HFFc6 (cell line): ENCODE measurements at regions not wholly inside any gene's neighbourhood (a gene's known extent, or its start where the extent isn't known, plus 50 kb on each side); places are given as distances from the start of the nearest gene placed in this dataset.

Experiments
- DNase-seq: peaks from one replicate; pipeline ENCODE4 v3.0.0-alpha.2; 2018
- H3K27ac Mint-ChIP-seq: 2 replicates; pipeline ENCODE4 v1.8.0; 2020; ENCODE audit warnings: mild to moderate bottlenecking, mixed read lengths
- H3K27me3 Mint-ChIP-seq: 2 replicates; pipeline ENCODE4 v1.8.0; 2021; ENCODE audit warnings: mild to moderate bottlenecking, moderate library complexity, mixed read lengths; ENCODE audit not compliant: insufficient read depth
- H3K36me3 Mint-ChIP-seq: 2 replicates; pipeline ENCODE4 v1.8.0; 2021; ENCODE audit warnings: low read depth, mixed read lengths
- H3K4me1 Mint-ChIP-seq: 2 replicates; pipeline ENCODE4 v1.8.0; 2020; ENCODE audit warnings: low read depth, mixed read lengths
- H3K4me3 Mint-ChIP-seq: 2 replicates; pipeline ENCODE4 v1.8.0; 2020; ENCODE audit warnings: mild to moderate bottlenecking, moderate library complexity, mixed read lengths
- H3K9me3 Mint-ChIP-seq: 2 replicates; pipeline ENCODE4 v1.8.0; 2020; ENCODE audit warnings: mild to moderate bottlenecking, mixed read lengths
- CTCF ChIP-seq: fragments of 200-600 bp; sonication (generic); IDR thresholded peaks from 2 replicates; pipeline ENCODE4 v1.5.0; 2021; ENCODE audit warnings: antibody characterized with exemption, mild to moderate bottlenecking

- no peak for DNase-seq
- H3K4me3 Mint-ChIP-seq: no peak overlapping the region
- no peak overlapping the region for H3K27ac Mint-ChIP-seq
- H3K4me1 Mint-ChIP-seq: no peaks in the 10 kb centered on the region
- H3K36me3 Mint-ChIP-seq: no peaks in the 10 kb centered on the region
- H3K27me3 Mint-ChIP-seq: no peaks in the 10 kb centered on the region
- peaks cover 11% of the 10 kb centered on the region; the same call in 1 of the 2 replicates for H3K9me3 Mint-ChIP-seq
- TF ChIP-seq CTCF: no peak
Observed at GRCh38 chr7:96440328-96440727, 118.4 kb upstream of the SLC25A13 start.

- TF ChIP-seq CTCF: no peak
- H3K27ac Mint-ChIP-seq: no peak overlapping the region
- no peak overlapping the region for H3K4me3 Mint-ChIP-seq
- no peak for DNase-seq
- peaks cover 11% of the 10 kb centered on the region; the same call in 1 of the 2 replicates for H3K9me3 Mint-ChIP-seq
- no peaks in the 10 kb centered on the region for H3K36me3 Mint-ChIP-seq
- no peaks in the 10 kb centered on the region for H3K4me1 Mint-ChIP-seq
- no peaks in the 10 kb centered on the region for H3K27me3 Mint-ChIP-seq
Observed at GRCh38 chr7:96436880-96437279, 115.0 kb upstream of the SLC25A13 start.

- H3K27me3 Mint-ChIP-seq: no peaks in the 10 kb centered on the region; the same call in 1 of the 2 replicates
- no peak overlapping the region for H3K27ac Mint-ChIP-seq
- no peak for DNase-seq
- TF ChIP-seq CTCF: no peak
- no peaks in the 10 kb centered on the region for H3K36me3 Mint-ChIP-seq
- H3K4me1 Mint-ChIP-seq: no peaks in the 10 kb centered on the region
- H3K4me3 Mint-ChIP-seq: no peak overlapping the region
- no peaks in the 10 kb centered on the region for H3K9me3 Mint-ChIP-seq
Observed at GRCh38 chr7:96430356-96430755, 108.5 kb upstream of the SLC25A13 start.

- H3K27ac Mint-ChIP-seq: no peak overlapping the region
Observed at GRCh38 chr7:96427143-96427542, 105.2 kb upstream of the SLC25A13 start.

GRCh38 chr7:96426685-96427084 is 104.8 kb upstream of the SLC25A13 start:
- TF ChIP-seq CTCF: no peak
- H3K36me3 Mint-ChIP-seq: no peaks in the 10 kb centered on the region
- no peaks in the 10 kb centered on the region for H3K4me1 Mint-ChIP-seq
- peaks cover 4% of the 10 kb centered on the region; the same call in 1 of the 2 replicates for H3K9me3 Mint-ChIP-seq
- H3K27ac Mint-ChIP-seq: no peak overlapping the region
- no peaks in the 10 kb centered on the region; the same call in 1 of the 2 replicates for H3K27me3 Mint-ChIP-seq
- H3K4me3 Mint-ChIP-seq: no peak overlapping the region
- DNase-seq: no peak

More at GRCh38 chr7:96427143-96427542, 105.2 kb upstream of the SLC25A13 start:
- no peak overlapping the region for H3K4me3 Mint-ChIP-seq
- H3K36me3 Mint-ChIP-seq: no peaks in the 10 kb centered on the region
- no peak for TF ChIP-seq CTCF
- H3K9me3 Mint-ChIP-seq: peaks cover 4% of the 10 kb centered on the region; the same call in 1 of the 2 replicates
- no peaks in the 10 kb centered on the region for H3K4me1 Mint-ChIP-seq
- DNase-seq: no peak
- H3K27me3 Mint-ChIP-seq: no peaks in the 10 kb centered on the region; the same call in 1 of the 2 replicates

- Mint-ChIP-seq H3K4me1 (no peaks in the 10 kb centered on the region), H3K27ac (no peak overlapping the region), H3K9me3 (peaks cover 4% of the 10 kb centered on the region; the same call in 1 of the 2 replicates), H3K4me3 (no peak overlapping the region), H3K27me3 (no peaks in the 10 kb centered on the region; the same call in 1 of the 2 replicates), H3K36me3 (no peaks in the 10 kb centered on the region)
- TF ChIP-seq CTCF: no peak
- DNase-seq: no peak
Observed at GRCh38 chr7:96426027-96426426, 104.1 kb upstream of the SLC25A13 start.
